Stimulated activated naive CD8-positive, alpha-beta T cell treated with anti-CD3 and anti-CD28 coated beads, Interleukin-15, Interleukin-2, amounts not matched to agents 100 ng/mL and 50 ng/mL, for 24 hours (primary cell): ENCODE measurements at regions not wholly inside any gene's neighbourhood (a gene's known extent, or its start where the extent isn't known, plus 50 kb on each side); places are given as distances from the start of the nearest gene placed in this dataset.

ENCODE experiments used
- H3K27ac Mint-ChIP-seq: one replicate; pipeline ENCODE4 v1.8.0; 2021; ENCODE audit warnings: mild to moderate bottlenecking, mixed read lengths
- H3K27me3 Mint-ChIP-seq: one replicate; pipeline ENCODE4 v1.8.0; 2021; ENCODE audit warnings: mixed read lengths
- H3K36me3 Mint-ChIP-seq: one replicate; pipeline ENCODE4 v1.8.0; 2021; ENCODE audit warnings: low read depth, mixed read lengths
- H3K4me1 Mint-ChIP-seq: one replicate; pipeline ENCODE4 v1.8.0; 2021; ENCODE audit warnings: low read depth, mixed read lengths
- H3K4me3 Mint-ChIP-seq: one replicate; pipeline ENCODE4 v1.8.0; 2021; ENCODE audit warnings: mild to moderate bottlenecking, mixed read lengths
- H3K9me3 Mint-ChIP-seq: one replicate; pipeline ENCODE4 v1.8.0; 2021; ENCODE audit warnings: mixed read lengths

GRCh38 chr13:47413112-47413511, 516.3 kb upstream of the HTR2A start:
- H3K4me1 Mint-ChIP-seq, result no peaks in the 10 kb centered on the region
- H3K9me3 Mint-ChIP-seq, result no peaks in the 10 kb centered on the region
- no peaks in the 10 kb centered on the region for H3K36me3 Mint-ChIP-seq
- H3K27ac Mint-ChIP-seq, result no peak overlapping the region
- no peak overlapping the region for H3K4me3 Mint-ChIP-seq
- no peaks in the 10 kb centered on the region for H3K27me3 Mint-ChIP-seq

GRCh38 chr13:47409778-47410177, 512.9 kb upstream of the HTR2A start:
- H3K36me3 Mint-ChIP-seq, result no peaks in the 10 kb centered on the region
- H3K9me3 Mint-ChIP-seq, result no peaks in the 10 kb centered on the region
- no peak overlapping the region for H3K27ac Mint-ChIP-seq
- no peaks in the 10 kb centered on the region for H3K27me3 Mint-ChIP-seq
- H3K4me1 Mint-ChIP-seq, result no peaks in the 10 kb centered on the region
- H3K4me3 Mint-ChIP-seq, result no peak overlapping the region

- Mint-ChIP-seq H3K27ac (no peak overlapping the region), H3K36me3 (no peaks in the 10 kb centered on the region), H3K4me1 (no peaks in the 10 kb centered on the region), H3K9me3 (no peaks in the 10 kb centered on the region), H3K4me3 (no peak overlapping the region), H3K27me3 (peaks cover 6% of the 10 kb centered on the region)
These were observed 511.9 kb upstream of the HTR2A start for GRCh38 chr13:47408546-47409319.

GRCh38 chr13:47407808-47408207, 511.0 kb upstream of the HTR2A start:
- Mint-ChIP-seq H3K27ac (no peak overlapping the region), H3K27me3 (peaks cover 6% of the 10 kb centered on the region), H3K4me3 (no peak overlapping the region), H3K4me1 (no peaks in the 10 kb centered on the region), H3K36me3 (no peaks in the 10 kb centered on the region), H3K9me3 (no peaks in the 10 kb centered on the region)

GRCh38 chr13:47399599-47399998, 502.7 kb upstream of the HTR2A start:
- Mint-ChIP-seq H3K9me3 (peaks cover 11% of the 10 kb centered on the region), H3K4me1 (no peaks in the 10 kb centered on the region), H3K27me3 (peaks cover 6% of the 10 kb centered on the region), H3K36me3 (no peaks in the 10 kb centered on the region), H3K4me3 (no peak overlapping the region), H3K27ac (no peak overlapping the region)

GRCh38 chr13:47397739-47398138, 500.9 kb upstream of the HTR2A start:
- no peak overlapping the region for H3K4me3 Mint-ChIP-seq
- H3K4me1 Mint-ChIP-seq, result no peaks in the 10 kb centered on the region
- H3K27me3 Mint-ChIP-seq, result no peaks in the 10 kb centered on the region
- H3K36me3 Mint-ChIP-seq, result no peaks in the 10 kb centered on the region
- no peak overlapping the region for H3K27ac Mint-ChIP-seq
- peaks cover 11% of the 10 kb centered on the region for H3K9me3 Mint-ChIP-seq

- Mint-ChIP-seq H3K4me1 (no peaks in the 10 kb centered on the region), H3K9me3 (peaks cover 13% of the 10 kb centered on the region), H3K36me3 (no peaks in the 10 kb centered on the region), H3K4me3 (no peak overlapping the region), H3K27ac (no peak overlapping the region), H3K27me3 (no peaks in the 10 kb centered on the region)
These were observed 500.1 kb upstream of the HTR2A start for GRCh38 chr13:47396915-47397314.

GRCh38 chr13:47374741-47375140, 477.9 kb upstream of the HTR2A start:
- Mint-ChIP-seq H3K4me1 (no peaks in the 10 kb centered on the region), H3K36me3 (no peaks in the 10 kb centered on the region), H3K27me3 (no peaks in the 10 kb centered on the region), H3K9me3 (peaks cover 8% of the 10 kb centered on the region), H3K4me3 (no peak overlapping the region), H3K27ac (no peak overlapping the region)

- Mint-ChIP-seq H3K4me3 (no peak overlapping the region), H3K36me3 (no peaks in the 10 kb centered on the region), H3K27ac (no peak overlapping the region), H3K9me3 (peaks cover 17% of the 10 kb centered on the region), H3K27me3 (no peaks in the 10 kb centered on the region), H3K4me1 (no peaks in the 10 kb centered on the region)
These were observed 475.9 kb upstream of the HTR2A start for GRCh38 chr13:47372751-47373150.

GRCh38 chr13:47351798-47352197, 454.9 kb upstream of the HTR2A start:
- no peaks in the 10 kb centered on the region for H3K27me3 Mint-ChIP-seq
- H3K36me3 Mint-ChIP-seq, result no peaks in the 10 kb centered on the region
- H3K27ac Mint-ChIP-seq, result no peak overlapping the region
- no peaks in the 10 kb centered on the region for H3K9me3 Mint-ChIP-seq
- no peaks in the 10 kb centered on the region for H3K4me1 Mint-ChIP-seq
- no peak overlapping the region for H3K4me3 Mint-ChIP-seq

- no peaks in the 10 kb centered on the region for H3K36me3 Mint-ChIP-seq
- no peaks in the 10 kb centered on the region for H3K4me1 Mint-ChIP-seq
- H3K27me3 Mint-ChIP-seq, result no peaks in the 10 kb centered on the region
- no peaks in the 10 kb centered on the region for H3K9me3 Mint-ChIP-seq
- no peak overlapping the region for H3K4me3 Mint-ChIP-seq
- no peak overlapping the region for H3K27ac Mint-ChIP-seq
These were observed 453.7 kb upstream of the HTR2A start for GRCh38 chr13:47350334-47351124.

GRCh38 chr13:47349211-47349610, 452.4 kb upstream of the HTR2A start:
- no peaks in the 10 kb centered on the region for H3K27me3 Mint-ChIP-seq
- H3K27ac Mint-ChIP-seq, result no peak overlapping the region
- H3K36me3 Mint-ChIP-seq, result no peaks in the 10 kb centered on the region
- H3K4me1 Mint-ChIP-seq, result no peaks in the 10 kb centered on the region
- no peak overlapping the region for H3K4me3 Mint-ChIP-seq
- peaks cover 3% of the 10 kb centered on the region for H3K9me3 Mint-ChIP-seq

GRCh38 chr13:47337781-47338507, 441.1 kb upstream of the HTR2A start:
- Mint-ChIP-seq H3K4me3 (no peak overlapping the region), H3K9me3 (peaks cover 10% of the 10 kb centered on the region), H3K27ac (no peak overlapping the region), H3K4me1 (no peaks in the 10 kb centered on the region), H3K36me3 (no peaks in the 10 kb centered on the region), H3K27me3 (no peaks in the 10 kb centered on the region)

- no peaks in the 10 kb centered on the region for H3K27me3 Mint-ChIP-seq
- H3K27ac Mint-ChIP-seq, result no peak overlapping the region
- H3K4me3 Mint-ChIP-seq, result no peak overlapping the region
- no peaks in the 10 kb centered on the region for H3K9me3 Mint-ChIP-seq
- H3K36me3 Mint-ChIP-seq, result no peaks in the 10 kb centered on the region
- no peaks in the 10 kb centered on the region for H3K4me1 Mint-ChIP-seq
These were observed 437.3 kb upstream of the HTR2A start for GRCh38 chr13:47334173-47334572.

GRCh38 chr13:47332149-47332548, 435.3 kb upstream of the HTR2A start:
- H3K36me3 Mint-ChIP-seq, result no peaks in the 10 kb centered on the region

More at GRCh38 chr13:47332149-47332548, 435.3 kb upstream of the HTR2A start:
- Mint-ChIP-seq H3K4me3 (no peak overlapping the region), H3K9me3 (no peaks in the 10 kb centered on the region), H3K27me3 (no peaks in the 10 kb centered on the region), H3K27ac (no peak overlapping the region), H3K4me1 (no peaks in the 10 kb centered on the region)
